ENCODE measurements at regions not wholly inside any gene's neighbourhood (a gene's known extent, or its start where the extent isn't known, plus 50 kb on each side); places are given as distances from the start of the nearest gene placed in this dataset.

DNA sequence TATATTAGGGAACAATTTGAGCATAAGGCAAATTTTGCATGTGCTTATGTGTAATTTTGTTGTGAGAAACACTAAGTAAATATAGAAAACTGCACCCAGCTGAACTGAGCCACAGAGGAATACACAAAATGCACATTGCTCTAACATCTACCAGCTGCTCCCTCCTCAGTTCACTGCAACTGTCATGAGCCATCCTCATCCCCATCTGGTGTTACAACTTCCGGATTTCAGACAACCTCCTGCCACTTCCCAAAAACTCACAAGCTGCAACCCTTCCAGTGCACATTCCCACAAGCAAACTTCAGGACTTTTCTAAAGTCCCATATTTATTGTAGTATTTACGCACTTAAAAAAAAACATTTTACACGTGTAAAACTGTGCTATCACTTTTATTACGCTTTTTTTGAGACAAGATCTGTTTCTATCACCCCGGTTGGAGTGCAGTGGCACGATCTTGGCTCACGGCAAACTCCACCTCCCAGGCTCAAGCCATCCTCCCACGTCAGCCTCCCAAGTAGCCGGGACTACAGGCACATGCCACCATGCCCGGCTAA, 169.1 kb upstream of the TBX3 start:
- H3K36me3 ChIP-seq (ENCODE audit: insufficient read depth in 1 of 2, low read depth in 1 of 2), result no peaks in the 10 kb centered on the region
- peaks cover 4% of the 10 kb centered on the region for H3K9me3 ChIP-seq
- DNase-seq (no peak), ATAC-seq (no peak)
- H3K27ac ChIP-seq, result no peak overlapping the region
- TF ChIP-seq, protein P1, sequence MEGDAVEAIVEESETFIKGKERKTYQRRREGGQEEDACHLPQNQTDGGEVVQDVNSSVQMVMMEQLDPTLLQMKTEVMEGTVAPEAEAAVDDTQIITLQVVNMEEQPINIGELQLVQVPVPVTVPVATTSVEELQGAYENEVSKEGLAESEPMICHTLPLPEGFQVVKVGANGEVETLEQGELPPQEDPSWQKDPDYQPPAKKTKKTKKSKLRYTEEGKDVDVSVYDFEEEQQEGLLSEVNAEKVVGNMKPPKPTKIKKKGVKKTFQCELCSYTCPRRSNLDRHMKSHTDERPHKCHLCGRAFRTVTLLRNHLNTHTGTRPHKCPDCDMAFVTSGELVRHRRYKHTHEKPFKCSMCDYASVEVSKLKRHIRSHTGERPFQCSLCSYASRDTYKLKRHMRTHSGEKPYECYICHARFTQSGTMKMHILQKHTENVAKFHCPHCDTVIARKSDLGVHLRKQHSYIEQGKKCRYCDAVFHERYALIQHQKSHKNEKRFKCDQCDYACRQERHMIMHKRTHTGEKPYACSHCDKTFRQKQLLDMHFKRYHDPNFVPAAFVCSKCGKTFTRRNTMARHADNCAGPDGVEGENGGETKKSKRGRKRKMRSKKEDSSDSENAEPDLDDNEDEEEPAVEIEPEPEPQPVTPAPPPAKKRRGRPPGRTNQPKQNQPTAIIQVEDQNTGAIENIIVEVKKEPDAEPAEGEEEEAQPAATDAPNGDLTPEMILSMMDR (IDR thresholded peaks at IDR 0.05), result no peak
- intact Hi-C loops (cut with DNase I), result no loop called here
- no peak overlapping the region for H3K4me3 ChIP-seq
- WGBS, 3 donors, result 64 to 73% (median 67%) methylated on average over 10 of the region's 10 CpGs
- peaks cover 2 to 4% (median 2%) of the 10 kb centered on the region in 3 donors for H3K27me3 ChIP-seq (ENCODE audit: insufficient read depth in 3 of 3, low read length in 2 of 3)
- H3K4me1 ChIP-seq, result no peaks in the 10 kb centered on the region

DNA sequence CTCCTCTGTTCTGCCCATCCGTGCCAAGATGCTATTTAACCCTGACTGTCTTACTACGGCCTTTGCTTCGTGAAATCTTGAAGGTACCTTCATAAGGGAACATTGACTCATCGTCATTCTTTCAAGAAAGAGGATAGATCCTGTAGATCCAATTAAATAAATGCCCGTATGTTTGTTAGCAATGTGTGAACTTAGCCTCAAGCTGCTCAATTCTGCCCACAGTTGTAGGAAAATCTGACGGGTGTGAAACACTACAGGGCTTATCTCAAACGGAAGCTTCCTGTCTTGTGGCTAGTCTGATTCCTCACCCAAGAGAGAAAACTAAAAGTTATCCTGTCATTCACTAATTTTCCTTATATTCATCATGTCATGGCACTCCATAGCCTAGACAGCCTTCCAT, 168.0 kb upstream of the TBX3 start:
- WGBS, 3 donors, result 82 to 87% (median 85%) methylated on average over 7 of the region's 7 CpGs
- no peaks in the 10 kb centered on the region for H3K4me1 ChIP-seq
- H3K9me3 ChIP-seq, result no peaks in the 10 kb centered on the region
- H3K27me3 ChIP-seq (ENCODE audit: insufficient read depth in 3 of 3, low read length in 2 of 3), result peaks cover 2 to 4% (median 2%) of the 10 kb centered on the region in 3 donors
- H3K4me3 ChIP-seq, result no peak overlapping the region
- no peak overlapping the region for H3K27ac ChIP-seq
- intact Hi-C loops (cut with DNase I), result no loop called here
- H3K36me3 ChIP-seq (ENCODE audit: insufficient read depth in 1 of 2, low read depth in 1 of 2), result no peaks in the 10 kb centered on the region
- DNase-seq (no peak), ATAC-seq (no peak)
- TF ChIP-seq, protein P1 (IDR thresholded peaks at IDR 0.05), result no peak

DNA sequence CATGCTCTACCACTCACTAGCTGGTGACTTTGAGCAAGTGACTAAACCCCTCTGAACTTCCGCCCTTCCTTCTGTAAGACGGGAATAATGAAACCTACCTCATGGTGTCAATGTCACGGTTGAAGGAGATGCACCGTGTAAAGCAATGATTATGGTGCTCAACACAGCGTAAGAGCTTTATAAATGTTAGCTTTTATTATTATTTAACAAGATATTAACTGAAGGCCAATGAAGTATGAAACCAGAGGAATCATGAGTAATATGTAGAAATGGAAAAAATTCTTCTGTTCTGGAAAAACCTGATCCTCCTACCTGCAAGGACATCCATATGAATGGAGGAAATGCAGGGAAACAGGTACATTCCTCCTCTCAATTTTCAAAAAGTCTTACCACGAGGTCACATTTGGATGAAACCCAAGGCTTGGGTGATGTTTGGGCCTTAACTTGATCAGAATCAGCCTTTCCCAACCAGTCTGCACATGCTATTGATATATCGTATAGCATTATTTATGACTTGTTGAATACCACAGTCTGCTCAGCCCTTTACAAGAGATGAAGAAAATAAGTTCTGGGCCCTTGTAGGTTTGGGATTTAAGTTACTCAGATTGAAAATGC, 166.8 kb upstream of the TBX3 start:
- DNase-seq (no peak), ATAC-seq (no peak)
- Histone ChIP-seq H3K4me1 (no peaks in the 10 kb centered on the region), H3K27me3 (ENCODE audit: insufficient read depth in 3 of 3, low read length in 2 of 3) (peaks cover 0 to 4% (median 2%) of the 10 kb centered on the region in 3 donors), H3K9me3 (no peaks in the 10 kb centered on the region), H3K4me3 (no peak overlapping the region), H3K36me3 (ENCODE audit: insufficient read depth in 1 of 2, low read depth in 1 of 2) (no peaks in the 10 kb centered on the region), H3K27ac (no peak overlapping the region)
- WGBS, 3 donors, result 73 to 82% (median 73%) methylated on average over 7 of the region's 7 CpGs
- intact Hi-C loops (cut with DNase I), result no loop called here
- TF ChIP-seq, protein P1 (IDR thresholded peaks at IDR 0.05), result no peak

DNA sequence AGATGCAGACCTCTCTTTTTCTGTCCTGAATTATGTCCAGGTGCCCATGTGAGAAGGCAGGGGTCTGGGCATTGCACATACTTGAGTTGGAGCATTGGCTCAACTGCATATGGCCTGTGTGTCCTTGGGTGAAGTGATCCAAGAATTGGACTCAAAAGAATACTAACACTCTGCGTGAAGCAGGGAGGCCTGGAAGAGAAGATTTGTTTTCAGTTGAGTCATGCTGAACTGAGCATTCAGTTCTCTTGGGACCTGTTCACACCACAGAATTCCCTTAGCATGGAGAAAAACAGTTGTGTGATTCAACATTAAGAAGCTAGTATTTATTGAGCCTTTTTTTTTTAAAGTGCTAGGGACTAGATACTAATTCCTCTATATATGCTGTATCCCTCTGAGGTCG, 164.7 kb upstream of the TBX3 start:
- WGBS, 3 donors, result 61 to 66% (median 64%) methylated on average over 2 of the region's 2 CpGs
- no peak overlapping the region for H3K27ac ChIP-seq

More for the DNA sequence above, 164.7 kb upstream of the TBX3 start:
- DNase-seq (no peak), ATAC-seq (peak in 1 of 4 donors; percentile 32)
- Histone ChIP-seq H3K4me3 (no peak overlapping the region), H3K27me3 (ENCODE audit: insufficient read depth in 3 of 3, low read length in 2 of 3) (peaks cover 0 to 4% (median 0%) of the 10 kb centered on the region in 3 donors), H3K36me3 (ENCODE audit: insufficient read depth in 1 of 2, low read depth in 1 of 2) (peaks cover 0 to 3% of the 10 kb centered on the region in 2 donors), H3K4me1 (no peaks in the 10 kb centered on the region), H3K9me3 (no peaks in the 10 kb centered on the region)
- intact Hi-C loops (cut with DNase I), result no loop called here
- TF ChIP-seq, protein P1 (IDR thresholded peaks at IDR 0.05), result no peak

All from psoas muscle (tissue), 7 donors.